8988T (cell line): ENCODE measurements at regions not wholly inside any gene's neighbourhood (a gene's known extent, or its start where the extent isn't known, plus 50 kb on each side); places are given as distances from the start of the nearest gene placed in this dataset.
"Not testable (repeated sequence)": the region's sequence is repeated elsewhere in the genome, so short reads cannot be mapped to it uniquely, and the experiment has no call there.

Experiments
- DNase-seq: peaks from one replicate; pipeline ENCODE4 v3.0.0; 2011

GRCh38 chr5:12999667-13000066, 944.8 kb downstream of the DNAH5 start:
- DNase-seq, result no peak

GRCh38 chr5:12985142-12985541, 959.3 kb downstream of the DNAH5 start:
- no peak for DNase-seq

- DNase-seq, result no peak
Observed at GRCh38 chr5:12974856-12975255, 969.6 kb downstream of the DNAH5 start.

GRCh38 chr5:12965804-12966203, 978.7 kb downstream of the DNAH5 start:
- DNase-seq, result no peak

- no peak for DNase-seq
Observed at GRCh38 chr5:12959713-12960112, 984.8 kb downstream of the DNAH5 start.

GRCh38 chr5:12952409-12952808, 992.1 kb downstream of the DNAH5 start:
- DNase-seq, result no peak

GRCh38 chr5:12951846-12952245, 992.6 kb downstream of the DNAH5 start:
- no peak for DNase-seq

GRCh38 chr5:12947379-12947778, 997.1 kb downstream of the DNAH5 start:
- no peak for DNase-seq

- DNase-seq, result not testable (repeated sequence)
Observed at GRCh38 chr5:12945477-12945876, 999.0 kb downstream of the DNAH5 start.

GRCh38 chr5:12936221-12936620, 1008.3 kb downstream of the DNAH5 start:
- no peak for DNase-seq

GRCh38 chr5:12934722-12935121, 1009.8 kb downstream of the DNAH5 start:
- no peak for DNase-seq

GRCh38 chr5:12920527-12920926, 1016.3 kb upstream of the CTNND2 start:
- no peak for DNase-seq

- no peak for DNase-seq
Observed at GRCh38 chr5:12911156-12911555, 1006.9 kb upstream of the CTNND2 start.

- DNase-seq, result no peak
Observed at GRCh38 chr5:12910641-12911040, 1006.4 kb upstream of the CTNND2 start.

- no peak for DNase-seq
Observed at GRCh38 chr5:12902611-12903010, 998.4 kb upstream of the CTNND2 start.

GRCh38 chr5:12901696-12902095, 997.5 kb upstream of the CTNND2 start:
- no peak for DNase-seq

- DNase-seq, result no peak
Observed at GRCh38 chr5:12896086-12896485, 991.8 kb upstream of the CTNND2 start.

- DNase-seq, result no peak
Observed at GRCh38 chr5:12885018-12885417, 980.8 kb upstream of the CTNND2 start.

GRCh38 chr5:12883395-12883794, 979.1 kb upstream of the CTNND2 start:
- no peak for DNase-seq

GRCh38 chr5:12876541-12877298, 972.5 kb upstream of the CTNND2 start:
- DNase-seq, result no peak

- no peak for DNase-seq
Observed at GRCh38 chr5:12870872-12871539, 966.8 kb upstream of the CTNND2 start.

- DNase-seq, result no peak
Observed at GRCh38 chr5:12865529-12865928, 961.3 kb upstream of the CTNND2 start.

- DNase-seq, result no peak
Observed at GRCh38 chr5:12861886-12862654, 957.8 kb upstream of the CTNND2 start.

- not testable (repeated sequence) for DNase-seq
Observed at GRCh38 chr5:12856105-12856504, 951.9 kb upstream of the CTNND2 start.
